GM04503 (cell line): ENCODE measurements at regions not wholly inside any gene's neighbourhood (a gene's known extent, or its start where the extent isn't known, plus 50 kb on each side); places are given as distances from the start of the nearest gene placed in this dataset.
"Not testable (repeated sequence)": the region's sequence is repeated elsewhere in the genome, so short reads cannot be mapped to it uniquely, and the experiment has no call there.

Experiments
- DNase-seq: peaks from one replicate; pipeline ENCODE4 v3.0.0-alpha.2; 2012; ENCODE audit warnings: low read depth

- no peak for DNase-seq
These were observed 114.6 kb downstream of the IER5 start for GRCh38 chr1:181202986-181203555.

GRCh38 chr1:181204530-181204929 lies 116.0 kb downstream of the IER5 start:
- no peak for DNase-seq

- no peak for DNase-seq
These were observed 117.4 kb downstream of the IER5 start for GRCh38 chr1:181205901-181206300.

- no peak for DNase-seq
These were observed 118.0 kb downstream of the IER5 start for GRCh38 chr1:181206513-181206912.

GRCh38 chr1:181206979-181207790 lies 118.7 kb downstream of the IER5 start:
- DNase-seq = no peak

- DNase-seq = no peak
These were observed 119.6 kb downstream of the IER5 start for GRCh38 chr1:181208083-181208482.

GRCh38 chr1:181208967-181209366 lies 120.5 kb downstream of the IER5 start:
- DNase-seq = no peak

- DNase-seq = no peak
These were observed 124.6 kb downstream of the IER5 start for GRCh38 chr1:181213056-181213455.

- DNase-seq = no peak
These were observed 128.1 kb downstream of the IER5 start for GRCh38 chr1:181216591-181216994.

- no peak for DNase-seq
These were observed 131.4 kb downstream of the IER5 start for GRCh38 chr1:181219938-181220337.

- no peak for DNase-seq
These were observed 132.6 kb downstream of the IER5 start for GRCh38 chr1:181221078-181221477.

GRCh38 chr1:181222972-181223505 lies 134.5 kb downstream of the IER5 start:
- no peak for DNase-seq

GRCh38 chr1:181226728-181227127 lies 138.2 kb downstream of the IER5 start:
- not testable (repeated sequence) for DNase-seq

GRCh38 chr1:181239086-181239485 lies 150.6 kb downstream of the IER5 start:
- no peak for DNase-seq

GRCh38 chr1:181246320-181246719 lies 157.8 kb downstream of the IER5 start:
- not testable (repeated sequence) for DNase-seq

GRCh38 chr1:181248361-181248760 lies 159.9 kb downstream of the IER5 start:
- not testable (repeated sequence) for DNase-seq

GRCh38 chr1:181249186-181249585 lies 160.7 kb downstream of the IER5 start:
- DNase-seq = no peak

GRCh38 chr1:181250038-181250437 lies 161.5 kb downstream of the IER5 start:
- DNase-seq = no peak

- peak; percentile 12 for DNase-seq
These were observed 162.7 kb downstream of the IER5 start for GRCh38 chr1:181251001-181251712.

- no peak for DNase-seq
These were observed 163.2 kb downstream of the IER5 start for GRCh38 chr1:181251713-181252075.

GRCh38 chr1:181253601-181254000 lies 165.1 kb downstream of the IER5 start:
- not testable (repeated sequence) for DNase-seq

- DNase-seq = peak; percentile 99
These were observed 166.9 kb downstream of the IER5 start for GRCh38 chr1:181255270-181255929.
